ENCODE measurements at regions not wholly inside any gene's neighbourhood (a gene's known extent, or its start where the extent isn't known, plus 50 kb on each side); places are given as distances from the start of the nearest gene placed in this dataset.
"Not testable (repeated sequence)": the region's sequence is repeated elsewhere in the genome, so short reads cannot be mapped to it uniquely, and the experiment has no call there.

GRCh38 chr7:153410997-153411642 lies 641.1 kb upstream of the DPP6 start:
- not testable (repeated sequence) for DNase-seq

DNA sequence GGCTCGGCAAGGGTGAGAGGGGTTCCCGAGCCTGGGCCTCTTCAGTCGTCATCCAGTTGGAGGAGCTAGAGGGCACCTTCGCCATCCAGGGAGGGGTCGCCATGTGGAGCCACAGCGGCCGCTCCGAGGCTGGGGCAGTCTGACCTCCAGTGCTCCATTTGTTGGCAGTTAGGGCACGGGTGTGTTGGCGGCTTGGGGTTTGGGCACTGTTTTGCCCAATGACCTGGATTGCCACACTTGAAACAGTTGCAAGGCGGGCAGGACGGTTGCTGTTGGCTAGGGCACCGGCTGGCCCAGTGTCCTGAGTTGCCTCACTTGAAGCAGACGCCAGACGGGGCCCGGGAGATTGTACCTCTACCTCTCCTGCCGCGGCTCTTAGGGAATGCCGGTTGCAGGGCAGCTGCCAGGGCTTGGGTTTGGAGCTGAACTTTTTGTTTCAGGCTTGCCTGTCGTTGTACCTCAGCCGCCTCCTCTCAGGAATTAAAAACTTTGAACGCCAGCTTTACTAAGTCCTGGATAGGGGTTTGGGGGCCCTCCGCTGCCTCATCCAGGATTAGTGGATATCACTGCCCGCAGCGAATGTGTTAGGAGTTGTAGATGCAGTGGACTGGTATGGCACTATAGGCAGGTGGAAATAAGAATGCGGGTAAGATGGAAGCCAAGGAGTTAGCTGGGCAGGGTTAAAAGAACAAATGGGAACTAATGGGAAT lies 639.9 kb upstream of the DPP6 start:
- DNase-seq = not testable (repeated sequence)

GRCh38 chr7:153412824-153413198 lies 639.4 kb upstream of the DPP6 start:
- DNase-seq = not testable (repeated sequence)

DNA sequence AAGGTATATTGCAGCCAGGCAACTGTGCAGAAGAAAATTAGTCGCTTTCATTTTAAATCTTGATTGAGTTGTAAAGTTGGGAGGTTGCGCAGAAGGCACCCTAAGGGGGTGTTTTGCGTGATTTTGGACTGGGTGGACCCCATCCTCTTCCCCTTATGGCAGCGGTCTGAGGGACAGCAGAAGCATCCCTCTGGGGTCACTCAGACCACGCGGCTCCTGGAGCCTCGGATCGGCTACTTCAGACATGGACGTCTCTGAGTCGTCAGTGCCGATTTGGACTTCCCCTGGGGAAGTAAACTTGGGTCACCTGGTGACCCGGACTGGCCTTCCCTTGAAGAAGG lies 639.0 kb upstream of the DPP6 start:
- DNase-seq = no peak

DNA sequence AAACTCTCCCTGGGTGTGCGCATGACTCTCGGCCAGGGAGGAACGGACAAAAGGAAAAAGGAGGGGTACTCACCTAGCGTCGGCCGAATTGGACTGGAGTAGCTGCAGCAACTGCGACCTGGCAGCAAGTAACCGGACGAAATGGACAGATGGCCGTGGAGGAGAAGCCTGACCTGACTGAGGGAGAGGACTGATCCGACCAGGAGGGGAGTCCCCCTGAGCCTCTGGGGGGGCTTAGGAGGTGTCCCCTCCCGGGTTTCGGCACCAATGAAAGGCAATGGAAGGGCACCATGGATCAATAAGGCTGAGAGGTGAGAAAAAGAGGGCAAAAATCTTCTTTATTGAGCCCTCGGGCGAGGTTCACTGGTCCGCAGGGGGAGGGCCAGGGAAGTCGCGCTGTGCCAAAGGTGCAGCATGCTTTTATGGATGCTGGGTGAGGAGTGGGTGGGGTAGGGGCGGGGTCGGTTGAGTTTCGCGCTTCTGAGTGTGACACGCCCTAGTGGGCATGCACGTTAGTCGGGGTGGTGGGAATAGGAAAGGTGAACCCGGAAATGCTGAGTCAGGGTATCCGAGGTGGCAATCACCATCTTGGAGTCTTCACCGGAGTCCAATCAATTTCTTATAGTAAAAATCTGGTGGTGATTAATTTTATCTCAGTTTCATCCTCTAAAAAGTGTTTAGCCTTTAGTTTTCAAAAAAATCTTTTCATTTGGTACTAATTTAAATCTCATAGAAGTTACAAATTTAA lies 638.5 kb upstream of the DPP6 start:
- no peak for DNase-seq

DNA sequence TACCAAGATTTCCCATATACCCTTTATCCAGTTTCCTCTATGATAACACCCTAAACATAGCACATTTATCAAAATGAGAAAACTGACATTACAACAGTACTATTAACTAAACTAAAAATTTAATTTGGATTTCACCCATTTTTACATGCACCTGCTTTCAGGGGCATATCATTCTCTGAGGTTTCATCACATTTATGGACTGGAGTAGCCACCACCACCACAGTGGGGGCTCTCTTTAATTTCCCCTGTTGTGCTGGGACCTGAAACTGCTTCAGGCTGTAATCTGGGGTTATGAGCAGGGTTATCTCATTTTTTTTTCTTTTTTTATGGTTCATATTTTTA lies 637.9 kb upstream of the DPP6 start:
- DNase-seq = no peak

- no peak for DNase-seq
Measured at GRCh38 chr7:153415632-153416031, 636.6 kb upstream of the DPP6 start.

DNA sequence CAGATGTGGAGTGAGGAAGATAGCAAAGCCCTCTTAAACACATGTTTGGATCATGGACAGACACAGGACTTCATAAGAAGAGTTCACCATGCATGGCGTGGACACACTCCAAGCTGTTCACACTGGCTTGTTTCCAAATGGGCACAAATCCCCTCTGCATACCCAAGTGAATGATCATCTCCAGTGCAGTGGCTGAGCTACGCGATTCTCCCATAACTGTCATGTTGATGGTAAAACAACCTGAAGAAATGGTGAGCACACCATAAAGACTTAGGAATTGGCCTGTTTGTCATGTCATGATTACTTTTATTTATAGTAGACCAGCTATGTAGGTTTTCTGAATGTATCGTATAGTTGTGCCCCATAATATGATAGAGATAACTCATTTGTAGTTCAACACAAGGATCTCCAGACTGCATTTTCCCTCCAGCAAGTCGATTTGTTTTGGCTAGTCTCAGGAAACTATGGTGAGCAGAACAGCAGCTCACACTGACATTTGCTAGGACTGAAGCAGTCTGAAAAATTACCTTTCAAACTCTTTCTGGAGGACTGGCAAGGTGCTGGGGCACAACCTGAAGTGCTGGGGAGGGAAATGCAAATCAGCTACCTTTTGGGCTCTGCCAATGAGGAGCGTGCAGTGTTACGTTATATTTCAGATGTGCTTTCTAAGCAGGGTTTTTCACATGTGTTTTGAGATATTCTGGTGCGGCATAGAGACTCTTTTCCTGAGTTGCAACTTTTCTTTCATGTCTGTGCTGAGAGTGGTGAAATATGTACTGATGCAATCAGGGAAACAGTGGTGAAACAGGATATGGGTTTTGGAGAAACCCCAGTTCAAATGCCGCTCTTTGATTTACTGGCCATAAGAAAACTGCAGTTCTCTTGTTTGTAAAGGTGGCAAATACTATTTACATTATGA lies 629.6 kb upstream of the DPP6 start:
- DNase-seq = no peak

GRCh38 chr7:153423210-153423590 lies 629.0 kb upstream of the DPP6 start:
- DNase-seq = no peak

DNA sequence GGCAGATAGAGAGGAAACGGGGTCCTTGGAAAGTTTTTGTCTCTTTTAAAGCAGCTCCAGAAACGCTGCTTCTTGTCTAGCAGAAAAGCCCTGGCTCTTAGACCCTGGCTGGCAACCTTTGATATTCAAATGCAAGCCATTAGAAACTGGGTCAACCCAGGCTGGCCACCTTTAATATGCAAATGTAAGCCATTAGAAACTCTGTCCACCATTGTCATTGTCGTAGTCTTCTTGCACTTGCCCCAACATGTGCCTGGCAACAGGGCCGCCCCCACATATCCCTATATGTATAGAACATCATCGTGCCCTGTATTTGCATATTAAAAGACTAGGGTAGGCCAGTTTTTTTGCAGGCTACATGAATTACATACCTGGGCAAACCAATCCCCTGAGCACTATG lies 621.3 kb upstream of the DPP6 start:
- DNase-seq = no peak

DNA sequence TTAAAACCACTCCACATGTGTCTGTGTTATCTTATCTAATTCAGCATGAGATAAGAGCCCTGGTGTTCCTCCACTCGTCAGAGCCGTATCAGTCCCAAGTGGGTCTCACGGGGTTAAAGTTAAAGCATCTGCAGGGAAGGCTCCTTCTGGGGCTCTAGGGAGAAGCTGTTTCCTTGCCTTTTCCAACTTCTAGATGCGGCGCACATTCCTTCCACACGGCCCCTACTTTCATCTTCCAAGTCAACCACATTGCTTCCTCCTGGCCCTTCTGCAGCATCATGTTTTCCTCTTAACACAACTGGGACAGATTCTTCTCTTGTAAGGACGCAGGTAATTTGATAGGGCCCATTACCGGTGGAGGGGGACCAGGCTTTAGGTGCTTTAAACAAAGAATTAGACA lies 620.1 kb upstream of the DPP6 start:
- no peak for DNase-seq

- DNase-seq = no peak
Measured at GRCh38 chr7:153433223-153433622, 619.0 kb upstream of the DPP6 start.

DNA sequence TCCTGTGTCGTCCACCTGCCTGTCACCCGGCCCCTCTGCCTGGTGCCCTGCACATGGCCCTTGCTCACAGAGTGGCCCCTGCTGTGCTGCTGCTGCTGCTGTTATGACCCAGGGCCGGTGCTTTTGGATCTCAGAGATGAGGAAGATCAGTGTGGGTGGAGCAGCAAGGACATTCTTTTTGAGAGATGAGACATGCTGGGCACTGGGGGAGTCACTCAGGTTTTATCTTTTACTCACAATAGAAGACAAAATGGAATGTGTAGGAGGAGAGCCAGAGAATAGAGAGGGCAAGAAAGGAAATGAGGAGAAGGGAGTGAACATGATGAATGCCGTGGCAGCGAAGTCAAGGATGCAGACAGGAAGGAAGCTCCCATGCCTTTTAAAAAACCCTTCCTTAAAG lies 611.5 kb upstream of the DPP6 start:
- no peak for DNase-seq

GRCh38 chr7:153443032-153443701 lies 609.0 kb upstream of the DPP6 start:
- no peak for DNase-seq

DNA sequence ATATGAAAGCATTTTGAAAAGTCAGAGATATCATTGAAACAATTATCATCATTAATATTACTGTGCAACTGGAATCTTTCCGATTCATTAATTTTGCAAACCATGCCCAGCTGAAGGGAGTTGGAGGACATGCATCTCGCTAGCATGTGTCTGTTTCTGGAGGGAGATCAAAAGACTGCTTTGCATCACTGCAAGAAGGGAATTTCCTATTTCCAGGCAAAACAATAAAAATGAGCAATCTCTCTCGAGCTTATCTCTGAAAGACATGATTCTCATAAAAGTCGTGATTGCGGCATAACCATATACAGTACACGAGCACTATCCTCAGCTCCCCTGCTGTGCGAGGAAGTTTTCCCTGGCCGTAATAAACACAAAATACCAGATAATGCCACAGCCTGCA lies 607.6 kb upstream of the DPP6 start:
- DNase-seq = no peak

GRCh38 chr7:153445641-153446040 lies 606.6 kb upstream of the DPP6 start:
- DNase-seq = no peak

DNA sequence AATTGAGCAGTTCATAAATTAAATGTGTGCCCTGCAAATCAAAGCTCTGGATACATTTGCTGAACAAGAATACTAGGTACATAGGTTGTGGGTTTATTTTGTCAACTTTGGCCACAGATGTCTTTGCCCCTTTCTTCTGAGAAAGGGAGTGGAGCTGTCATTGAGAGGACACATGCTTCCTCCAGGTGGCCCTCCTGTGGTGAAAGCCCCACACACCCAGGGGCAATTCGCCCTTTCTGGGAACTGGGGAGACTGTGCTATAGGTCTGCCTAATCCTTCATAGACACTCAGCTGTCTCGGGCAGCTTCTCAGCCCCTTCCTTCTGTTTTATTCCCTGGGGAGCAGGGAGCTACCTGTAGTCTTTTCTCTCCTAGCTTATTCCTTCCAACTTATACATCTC lies 605.7 kb upstream of the DPP6 start:
- DNase-seq = no peak

GRCh38 chr7:153447011-153447410 lies 605.2 kb upstream of the DPP6 start:
- DNase-seq = no peak

GRCh38 chr7:153452661-153453060 lies 599.5 kb upstream of the DPP6 start:
- DNase-seq = no peak

DNA sequence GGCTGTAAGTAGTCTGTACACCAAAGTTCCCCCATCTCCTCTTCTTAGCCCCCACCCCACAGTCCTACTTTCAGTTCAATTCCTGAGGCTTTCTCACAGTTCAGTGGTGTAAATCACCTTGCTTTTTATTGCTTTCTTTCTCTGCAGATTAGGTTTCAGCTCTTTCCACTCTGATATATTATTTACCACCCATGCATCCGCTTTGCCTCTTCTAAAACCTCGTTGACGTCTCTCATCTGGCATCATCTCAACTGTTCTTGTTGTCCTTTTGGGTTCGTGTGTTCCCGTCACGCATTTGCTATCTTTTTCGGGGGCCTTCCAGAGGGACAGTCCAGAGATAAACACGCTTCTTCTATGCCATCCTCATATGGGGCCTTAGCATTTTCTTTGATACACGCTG lies 597.9 kb upstream of the DPP6 start:
- DNase-seq = no peak

GRCh38 chr7:153457746-153458145 lies 594.5 kb upstream of the DPP6 start:
- DNase-seq = no peak

DNA sequence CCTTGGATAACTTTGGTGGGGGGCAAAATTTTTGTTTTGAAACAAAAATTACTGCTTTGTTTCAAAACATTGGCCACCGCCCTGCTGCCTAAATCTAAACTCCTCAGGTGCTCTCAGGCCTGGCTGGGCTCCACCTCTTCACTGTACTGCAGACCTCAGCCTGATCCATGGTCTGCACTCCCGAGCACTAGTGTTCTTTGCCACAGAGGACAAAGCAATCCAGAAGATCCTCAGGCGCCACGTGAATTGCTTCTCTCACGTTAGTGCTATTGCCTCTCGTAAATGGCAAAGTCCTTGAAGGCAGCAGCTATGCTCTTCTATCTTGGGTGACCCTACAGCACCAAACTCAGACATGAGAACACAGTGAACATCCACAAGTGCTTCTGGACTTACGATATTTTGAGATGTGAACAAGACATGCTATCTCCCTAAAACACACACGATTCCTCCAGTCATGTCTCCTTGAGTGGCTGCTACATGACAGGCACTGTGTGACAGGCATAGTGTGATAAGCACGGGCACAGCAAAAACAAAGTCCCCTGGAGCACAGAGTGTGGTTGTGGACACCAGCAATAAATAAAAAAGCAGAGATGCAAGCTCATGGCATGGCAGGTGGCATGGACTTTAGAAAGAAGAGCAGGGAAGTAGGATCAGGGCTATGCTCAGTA lies 582.1 kb upstream of the DPP6 start:
- DNase-seq = no peak

Data from NCI-H2029 treated with DMSO at 0.1 percent for 48 hours (cell line).